Psoas muscle (tissue), 7 donors: ENCODE measurements at regions not wholly inside any gene's neighbourhood (a gene's known extent, or its start where the extent isn't known, plus 50 kb on each side); places are given as distances from the start of the nearest gene placed in this dataset.

Experiments
- ATAC-seq, 4 donors: fragments of 200-7000 bp; cut with Tn5 transposase; one replicate each; pipeline ENCODE4 v1.9.1; 2020; ENCODE audit warnings: moderate library complexity in 3 of 4, mild to moderate bottlenecking in 2 of 4
- DNase-seq, 2 donors: peaks; one replicate each; pipeline ENCODE4 v3.0.0-alpha.2; 2020
- H3K27ac ChIP-seq: fragments of 200-600 bp; one replicate; pipeline ENCODE4 v1.8.0; 2022
- H3K27me3 ChIP-seq, 3 donors: fragments of 200-600 bp in 1 of 3; one replicate each; pipeline versions ENCODE4 v1.6.1 to v1.8.0; 2013 to 2022; ENCODE audit warnings: low read length in 2 of 3, mild to moderate bottlenecking in 2 of 3, moderate library complexity in 1 of 3; ENCODE audit not compliant: insufficient read depth in 3 of 3
- H3K36me3 ChIP-seq, 2 donors: fragments of 200-600 bp in 1 of 2; one replicate each; pipeline versions ENCODE4 v1.6.1 to v1.8.0; 2013 to 2022; ENCODE audit warnings: low read depth in 1 of 2, mild to moderate bottlenecking in 1 of 2, moderate library complexity in 1 of 2; ENCODE audit not compliant: insufficient read depth in 1 of 2
- H3K4me1 ChIP-seq: fragments of 200-600 bp; one replicate; pipeline ENCODE4 v1.8.0; 2022
- H3K4me3 ChIP-seq: fragments of 200-600 bp; one replicate; pipeline ENCODE4 v1.8.0; 2022; ENCODE audit warnings: mild to moderate bottlenecking
- H3K9me3 ChIP-seq: fragments of 200-600 bp; one replicate; pipeline ENCODE4 v1.8.0; 2022
- WGBS, 3 donors: extraction: QIAGEN DNeasy Blood & Tissue Kit; methylation state at CpG; one replicate each; pipeline versions ENCODE4 v1.1.6 to v1.1.7; 2013; 5-methylcytosine and 5-hydroxymethylcytosine counted together
- intact Hi-C, 2 donors: fragments of 100-400 bp; cut with DNase I; formaldehyde crosslinking; loops; one replicate each; pipeline versions ENCODE4 v1.11.0 to v1.14.2; 2022
- TF ChIP-seq, protein P1 (sequence below): fragments of 200-600 bp; IDR thresholded peaks from one replicate; pipeline ENCODE4 v1.8.0; 2022; ENCODE audit warnings: antibody characterized with exemption
- donor health status: healthy with polysubstance abuse.
- donor health status: DM: no; HTN: no; CAD: no; lungs with moderate emphysema.
- donor health status: Bipolar disorder and iron deficiency.
- donor health status: healthy.
- donor health status: DM: yes; HTN: yes; CAD: no.
- donor health status: DM: no; HTN: no; CAD: no.
- donor health status: DM: yes; HTN: yes; CAD: no.

DNA sequence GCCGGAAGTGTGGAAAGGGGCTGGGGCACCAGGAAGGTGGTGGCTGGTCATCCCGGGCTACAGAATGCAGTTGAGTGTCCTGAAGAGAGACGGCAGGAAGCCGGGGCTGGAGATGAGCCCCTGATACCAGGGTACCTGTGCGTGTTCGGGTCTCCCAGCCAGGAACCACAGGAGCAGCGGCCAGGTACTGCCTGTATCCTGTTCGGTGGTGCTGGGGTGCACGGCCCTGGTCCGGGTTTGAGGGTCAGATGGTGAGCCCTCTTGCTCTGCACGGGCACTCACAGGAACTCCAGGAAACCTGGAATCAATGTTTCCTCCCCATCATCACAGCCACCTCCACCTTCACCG is 253.1 kb upstream of the B3GAT1 start:
- Histone ChIP-seq H3K4me1 (no peaks in the 10 kb centered on the region), H3K9me3 (no peaks in the 10 kb centered on the region), H3K27ac (no peak overlapping the region), H3K36me3 (no peaks in the 10 kb centered on the region), H3K4me3 (no peak overlapping the region), H3K27me3 (peaks cover 0 to 4% (median 3%) of the 10 kb centered on the region in 3 donors)
- DNase-seq (no peak), ATAC-seq (no peak)
- TF ChIP-seq, protein P1, sequence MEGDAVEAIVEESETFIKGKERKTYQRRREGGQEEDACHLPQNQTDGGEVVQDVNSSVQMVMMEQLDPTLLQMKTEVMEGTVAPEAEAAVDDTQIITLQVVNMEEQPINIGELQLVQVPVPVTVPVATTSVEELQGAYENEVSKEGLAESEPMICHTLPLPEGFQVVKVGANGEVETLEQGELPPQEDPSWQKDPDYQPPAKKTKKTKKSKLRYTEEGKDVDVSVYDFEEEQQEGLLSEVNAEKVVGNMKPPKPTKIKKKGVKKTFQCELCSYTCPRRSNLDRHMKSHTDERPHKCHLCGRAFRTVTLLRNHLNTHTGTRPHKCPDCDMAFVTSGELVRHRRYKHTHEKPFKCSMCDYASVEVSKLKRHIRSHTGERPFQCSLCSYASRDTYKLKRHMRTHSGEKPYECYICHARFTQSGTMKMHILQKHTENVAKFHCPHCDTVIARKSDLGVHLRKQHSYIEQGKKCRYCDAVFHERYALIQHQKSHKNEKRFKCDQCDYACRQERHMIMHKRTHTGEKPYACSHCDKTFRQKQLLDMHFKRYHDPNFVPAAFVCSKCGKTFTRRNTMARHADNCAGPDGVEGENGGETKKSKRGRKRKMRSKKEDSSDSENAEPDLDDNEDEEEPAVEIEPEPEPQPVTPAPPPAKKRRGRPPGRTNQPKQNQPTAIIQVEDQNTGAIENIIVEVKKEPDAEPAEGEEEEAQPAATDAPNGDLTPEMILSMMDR, result no peak
- WGBS, 3 donors, result 77 to 84% (median 79%) methylated on average over 11 to 12 of the region's 12 CpGs
- intact Hi-C loops, result no loop called here

DNA sequence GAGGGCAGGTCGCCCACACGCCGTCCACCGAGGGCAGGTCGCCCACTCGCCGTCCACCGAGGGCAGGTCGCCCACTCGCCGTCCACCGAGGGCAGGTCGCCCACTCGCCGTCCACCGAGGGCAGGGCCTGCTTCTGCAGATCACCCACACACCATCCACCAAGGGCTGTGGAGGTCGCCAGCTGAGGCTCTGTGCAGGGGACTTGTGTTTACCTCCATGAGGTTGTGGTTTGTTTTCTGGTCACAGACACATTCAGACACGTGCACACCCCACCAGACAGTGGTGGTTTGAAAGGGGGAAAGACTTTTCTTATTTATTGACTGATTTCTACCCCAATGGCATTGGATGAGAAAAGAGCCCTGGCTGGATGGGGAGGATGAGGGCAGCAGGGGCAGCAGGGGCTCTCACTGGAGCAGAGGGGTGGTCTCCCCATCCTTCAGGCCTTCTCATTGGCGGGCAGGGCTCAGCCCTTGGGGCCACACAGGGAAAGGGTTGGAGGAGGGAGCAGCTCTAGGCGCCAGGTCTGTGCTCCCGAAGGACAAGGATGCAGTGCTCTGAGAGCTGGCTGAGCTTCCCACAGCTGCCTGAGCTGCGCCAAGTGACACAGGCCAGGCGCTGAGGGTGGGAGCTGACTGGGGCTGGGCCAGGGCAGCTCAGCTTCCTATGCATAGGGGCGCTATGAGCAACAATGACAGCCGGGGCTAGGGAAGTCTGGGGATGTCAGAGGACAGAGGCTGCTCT is 252.6 kb upstream of the B3GAT1 start:
- TF ChIP-seq, protein P1, result no peak
- H3K9me3 ChIP-seq, result no peaks in the 10 kb centered on the region
- 68 to 79% (median 75%) methylated on average over 25 of the region's 25 CpGs for WGBS, 3 donors
- no peaks in the 10 kb centered on the region for H3K4me1 ChIP-seq
- H3K4me3 ChIP-seq, result no peak overlapping the region
- intact Hi-C loops, result no loop called here
- no peak overlapping the region for H3K27ac ChIP-seq
- ATAC-seq (no peak), DNase-seq (no peak)
- H3K27me3 ChIP-seq, result peaks cover 0 to 4% (median 3%) of the 10 kb centered on the region in 3 donors
- no peaks in the 10 kb centered on the region for H3K36me3 ChIP-seq

DNA sequence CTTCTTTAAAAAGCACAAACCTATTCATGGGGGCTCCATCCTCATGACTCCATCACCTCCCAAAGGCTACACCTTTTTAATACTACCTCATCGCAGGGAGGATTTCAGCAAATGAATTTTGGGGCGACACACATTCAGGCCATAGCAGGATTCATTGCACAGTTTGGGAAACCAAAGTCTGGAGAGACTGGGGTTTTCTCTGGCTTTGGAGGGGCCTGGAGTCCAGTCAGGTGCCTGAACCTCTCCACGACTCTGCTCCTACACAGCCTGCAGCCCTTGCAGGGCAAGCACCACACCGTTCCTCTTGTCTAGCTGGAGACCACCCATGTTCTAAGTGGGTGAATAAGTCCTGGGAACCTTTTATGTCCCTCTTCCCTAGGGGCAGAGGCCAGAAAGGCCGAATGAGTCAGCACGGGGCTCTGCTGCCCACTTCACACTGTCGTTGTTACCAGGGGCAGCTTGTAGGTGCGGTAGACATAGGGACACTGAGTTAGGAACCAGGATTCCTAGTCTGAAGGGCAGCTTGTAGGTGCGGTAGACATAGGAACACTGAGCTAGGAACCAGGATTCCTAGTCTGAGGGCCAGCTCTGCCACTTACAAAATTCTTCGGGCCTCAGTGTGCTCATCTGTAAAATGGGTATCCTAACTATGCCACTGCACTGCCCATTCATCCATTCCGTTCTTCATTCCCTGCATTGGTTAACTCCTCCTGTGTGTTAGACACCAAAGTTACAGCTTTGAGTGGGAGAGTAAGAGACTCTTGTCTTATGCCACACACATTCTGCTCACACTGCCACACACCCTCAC is 251.7 kb upstream of the B3GAT1 start:
- peaks cover 0 to 4% (median under 1%) of the 10 kb centered on the region in 3 donors for H3K27me3 ChIP-seq
- H3K4me3 ChIP-seq, result no peak overlapping the region
- 81 to 88% (median 83%) methylated on average over 11 of the region's 11 CpGs for WGBS, 3 donors
- H3K9me3 ChIP-seq, result no peaks in the 10 kb centered on the region
- DNase-seq (no peak), ATAC-seq (no peak)
- H3K27ac ChIP-seq, result no peak overlapping the region
- TF ChIP-seq, protein P1, result no peak
- H3K36me3 ChIP-seq, result no peaks in the 10 kb centered on the region
- intact Hi-C loops, result no loop called here
- no peaks in the 10 kb centered on the region for H3K4me1 ChIP-seq

DNA sequence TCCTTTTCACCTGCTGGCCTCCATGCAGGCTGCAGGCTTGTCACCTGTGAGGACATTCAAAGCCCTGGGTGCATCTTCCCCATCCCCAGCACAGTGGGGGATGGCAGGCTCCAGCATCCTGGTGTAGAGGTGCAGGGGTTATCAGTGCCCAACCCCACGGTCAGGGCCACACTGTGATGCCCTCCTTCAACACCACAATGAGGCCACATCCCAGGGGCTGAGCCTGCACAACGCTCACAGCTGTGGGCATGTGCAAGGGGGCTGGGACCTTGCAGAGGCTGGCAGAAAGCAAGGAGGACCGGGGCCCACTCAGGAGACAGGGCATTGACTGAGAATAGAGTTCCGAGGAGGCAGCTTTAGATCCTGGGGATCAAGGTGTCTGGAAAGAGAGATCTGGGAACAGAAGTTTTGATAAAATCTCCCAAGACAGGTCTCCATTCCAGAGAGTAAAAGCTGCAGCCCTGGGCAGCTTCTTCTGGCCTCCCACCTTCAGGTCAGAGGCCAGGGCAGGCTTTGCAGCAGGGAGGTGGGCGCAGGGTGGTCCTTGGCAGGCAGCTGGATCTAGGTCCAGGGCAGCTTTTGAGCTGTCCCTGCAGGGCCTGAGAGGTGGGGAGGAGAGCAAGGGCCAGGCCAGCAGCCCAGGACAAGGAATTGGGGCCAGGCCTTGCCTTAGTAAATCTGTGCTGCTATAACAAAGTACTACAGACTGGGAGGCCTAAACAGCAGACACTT is 250.8 kb upstream of the B3GAT1 start:
- Histone ChIP-seq H3K4me1 (no peaks in the 10 kb centered on the region), H3K9me3 (no peaks in the 10 kb centered on the region), H3K4me3 (no peak overlapping the region), H3K27me3 (peaks cover 0 to 4% (median 3%) of the 10 kb centered on the region in 3 donors), H3K36me3 (no peaks in the 10 kb centered on the region), H3K27ac (no peak overlapping the region)
- no peak for ATAC-seq
- intact Hi-C loops, result no loop called here
- no peak for DNase-seq
- TF ChIP-seq, protein P1, result no peak
- 73 to 78% (median 76%) methylated on average over 5 of the region's 5 CpGs for WGBS, 3 donors
